ENCODE measurements at regions not wholly inside any gene's neighbourhood (a gene's known extent, or its start where the extent isn't known, plus 50 kb on each side); places are given as distances from the start of the nearest gene placed in this dataset.

- no peak for TF ChIP-seq CTCF (conservative IDR thresholded peaks at IDR 0.05; ENCODE audit: low read depth, low read length)
- no peak for DNase-seq (ENCODE audit: low read depth)
- no peak overlapping the region for H3K4me3 ChIP-seq (ENCODE audit: low read length)
These were observed 128.2 kb downstream of the SNX19 start for GRCh38 chr11:130787973-130788570.

- no peak for TF ChIP-seq CTCF (conservative IDR thresholded peaks at IDR 0.05; ENCODE audit: low read depth, low read length)
These were observed 127.1 kb downstream of the SNX19 start for GRCh38 chr11:130789056-130789640.

GRCh38 chr11:130790689-130791088 is 125.6 kb downstream of the SNX19 start:
- no peak overlapping the region for H3K4me3 ChIP-seq (ENCODE audit: low read length)
- no peak for DNase-seq (ENCODE audit: low read depth)
- no peak for TF ChIP-seq CTCF (conservative IDR thresholded peaks at IDR 0.05; ENCODE audit: low read depth, low read length)

More at GRCh38 chr11:130789056-130789640, 127.1 kb downstream of the SNX19 start:
- no peak overlapping the region for H3K4me3 ChIP-seq (ENCODE audit: low read length)
- no peak for DNase-seq (ENCODE audit: low read depth)

GRCh38 chr11:130792772-130793171 is 123.5 kb downstream of the SNX19 start:
- DNase-seq (ENCODE audit: low read depth) = no peak
- no peak overlapping the region for H3K4me3 ChIP-seq (ENCODE audit: low read length)
- TF ChIP-seq CTCF (conservative IDR thresholded peaks at IDR 0.05; ENCODE audit: low read depth, low read length) = no peak

GRCh38 chr11:130796828-130797227 is 119.5 kb downstream of the SNX19 start:
- no peak for TF ChIP-seq CTCF (conservative IDR thresholded peaks at IDR 0.05; ENCODE audit: low read depth, low read length)
- no peak overlapping the region for H3K4me3 ChIP-seq (ENCODE audit: low read length)
- DNase-seq (ENCODE audit: low read depth) = no peak

GRCh38 chr11:130798280-130798679 is 118.0 kb downstream of the SNX19 start:
- no peak overlapping the region for H3K4me3 ChIP-seq (ENCODE audit: low read length)
- no peak for TF ChIP-seq CTCF (conservative IDR thresholded peaks at IDR 0.05; ENCODE audit: low read depth, low read length)
- no peak for DNase-seq (ENCODE audit: low read depth)

GRCh38 chr11:130798801-130799200 is 117.5 kb downstream of the SNX19 start:
- H3K4me3 ChIP-seq (ENCODE audit: low read length) = no peak overlapping the region
- no peak for DNase-seq (ENCODE audit: low read depth)
- TF ChIP-seq CTCF (conservative IDR thresholded peaks at IDR 0.05; ENCODE audit: low read depth, low read length) = no peak
